GM12891 (cell line): ENCODE measurements at regions not wholly inside any gene's neighbourhood (a gene's known extent, or its start where the extent isn't known, plus 50 kb on each side); places are given as distances from the start of the nearest gene placed in this dataset.

Experiments used
- PAX5 ChIP-seq: IDR thresholded peaks from 2 replicates; pipeline ENCODE4 v1.6.1; 2011; ENCODE audit warnings: low read length, moderate library complexity, mild to moderate bottlenecking; ENCODE audit not compliant: insufficient read depth, severe bottlenecking
- POLR2A ChIP-seq: IDR thresholded peaks from 2 replicates; pipeline ENCODE4 v1.6.1; 2011; ENCODE audit warnings: low read depth, low read length, control low read depth
- POLR2AphosphoS5 ChIP-seq: IDR thresholded peaks from 2 replicates; pipeline ENCODE4 v1.6.1; 2011; ENCODE audit warnings: low read depth, low read length, control low read depth
- SPI1 ChIP-seq: IDR thresholded peaks from 2 replicates; pipeline ENCODE4 v1.6.1; 2011; ENCODE audit warnings: low read depth, low read length, control low read depth
- TAF1 ChIP-seq: IDR thresholded peaks from 2 replicates; pipeline ENCODE4 v1.6.1; 2011; ENCODE audit warnings: low read depth, low read length, control low read depth

- TF ChIP-seq POLR2A (no peak), POLR2AphosphoS5 (no peak), PAX5 (no peak), SPI1 (no peak), TAF1 (no peak)
Observed at GRCh38 chr9:100880284-100880683, 148.2 kb upstream of the PLPPR1 start.
